ENCODE measurements at regions not wholly inside any gene's neighbourhood (a gene's known extent, or its start where the extent isn't known, plus 50 kb on each side); places are given as distances from the start of the nearest gene placed in this dataset.

DNA sequence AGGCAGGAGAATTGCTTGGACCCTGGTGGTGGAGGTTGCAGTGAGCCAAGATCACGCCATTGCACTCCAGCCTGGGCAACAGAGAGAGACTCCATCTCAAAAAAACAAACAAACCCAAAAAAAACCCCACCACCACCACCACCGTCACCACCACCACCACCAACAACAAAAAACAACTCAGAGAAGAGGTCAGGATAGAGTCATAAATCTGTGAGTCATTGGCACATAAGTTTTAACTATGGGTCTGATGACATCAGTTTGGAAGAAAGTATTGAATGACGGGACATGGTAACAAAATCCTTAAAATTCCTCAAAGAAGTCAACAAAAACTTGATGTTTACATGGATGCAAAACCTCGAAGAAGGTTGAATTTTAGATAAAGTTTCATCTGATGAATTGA, 288.0 kb upstream of the SFRP2 start:
- no peaks in the 10 kb centered on the region for H3K36me3 Mint-ChIP-seq (ENCODE audit: insufficient read depth)
- no peak for TF ChIP-seq CTCF (IDR thresholded peaks at IDR 0.05; ENCODE audit: unreplicated experiment)
- H3K9me3 Mint-ChIP-seq (ENCODE audit: low read depth), result no peaks in the 10 kb centered on the region
- H3K4me1 Mint-ChIP-seq (ENCODE audit: low read depth), result no peaks in the 10 kb centered on the region
- H3K27ac Mint-ChIP-seq, result no peak overlapping the region
- H3K4me3 Mint-ChIP-seq (ENCODE audit: low read depth), result no peak overlapping the region
- DNase-seq (ENCODE audit: low spot score, unreplicated experiment), result no peak
- H3K27me3 Mint-ChIP-seq, result no peaks in the 10 kb centered on the region

DNA sequence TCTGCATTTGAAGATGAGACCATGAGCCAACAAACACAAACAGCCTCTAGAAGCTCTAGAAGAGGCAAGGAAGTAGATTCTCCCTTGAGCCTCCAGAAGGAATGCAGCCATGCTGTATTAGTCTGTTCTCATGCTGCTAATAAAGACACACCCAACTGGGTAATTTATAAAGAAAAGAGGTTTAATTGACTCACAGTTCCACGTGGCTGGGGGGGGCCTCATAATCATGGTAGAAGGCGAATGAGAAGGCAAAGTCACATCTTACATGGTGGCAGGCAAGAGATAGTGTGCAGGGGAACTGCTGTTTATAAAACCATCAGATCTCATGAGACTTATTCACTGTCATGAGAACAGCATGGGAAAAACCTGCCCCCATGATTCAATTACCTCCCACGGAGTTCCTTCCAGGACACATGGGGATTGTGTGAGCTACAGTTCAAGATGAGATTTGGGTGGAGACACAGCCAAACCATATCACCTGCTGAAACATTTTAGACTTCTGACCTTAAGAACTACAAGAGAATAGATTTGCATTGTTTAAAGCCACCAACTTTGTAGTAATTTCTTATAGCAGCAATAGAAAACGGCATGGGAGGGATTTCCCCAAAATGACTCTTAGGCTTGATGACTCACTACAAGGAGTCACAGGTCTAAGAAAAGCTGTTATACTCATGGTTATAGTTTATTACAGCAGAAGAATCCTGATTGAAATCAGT, 284.4 kb upstream of the SFRP2 start:
- no peak for TF ChIP-seq CTCF (IDR thresholded peaks at IDR 0.05; ENCODE audit: unreplicated experiment)
- no peak overlapping the region for H3K27ac Mint-ChIP-seq
- H3K4me1 Mint-ChIP-seq (ENCODE audit: low read depth), result no peaks in the 10 kb centered on the region
- H3K4me3 Mint-ChIP-seq (ENCODE audit: low read depth), result no peak overlapping the region
- no peaks in the 10 kb centered on the region for H3K9me3 Mint-ChIP-seq (ENCODE audit: low read depth)
- H3K36me3 Mint-ChIP-seq (ENCODE audit: insufficient read depth), result no peaks in the 10 kb centered on the region
- H3K27me3 Mint-ChIP-seq, result no peaks in the 10 kb centered on the region
- no peak for DNase-seq (ENCODE audit: low spot score, unreplicated experiment)

GRCh38 chr4:154067786-154068185, 278.9 kb upstream of the SFRP2 start:
- no peak for TF ChIP-seq CTCF (IDR thresholded peaks at IDR 0.05; ENCODE audit: unreplicated experiment)
- Mint-ChIP-seq H3K27me3 (no peaks in the 10 kb centered on the region), H3K4me1 (ENCODE audit: low read depth) (no peaks in the 10 kb centered on the region), H3K36me3 (ENCODE audit: insufficient read depth) (no peaks in the 10 kb centered on the region), H3K27ac (no peak overlapping the region), H3K9me3 (ENCODE audit: low read depth) (peaks cover 16% of the 10 kb centered on the region), H3K4me3 (ENCODE audit: low read depth) (no peak overlapping the region)
- no peak for DNase-seq (ENCODE audit: low spot score, unreplicated experiment)

- Mint-ChIP-seq H3K4me3 (ENCODE audit: low read depth) (no peak overlapping the region), H3K27ac (no peak overlapping the region), H3K9me3 (ENCODE audit: low read depth) (peaks cover 16% of the 10 kb centered on the region), H3K36me3 (ENCODE audit: insufficient read depth) (no peaks in the 10 kb centered on the region), H3K27me3 (no peaks in the 10 kb centered on the region), H3K4me1 (ENCODE audit: low read depth) (no peaks in the 10 kb centered on the region)
- DNase-seq (ENCODE audit: low spot score, unreplicated experiment), result no peak
- no peak for TF ChIP-seq CTCF (IDR thresholded peaks at IDR 0.05; ENCODE audit: unreplicated experiment)
These were observed 276.5 kb upstream of the SFRP2 start for GRCh38 chr4:154065368-154065767.

- TF ChIP-seq CTCF (IDR thresholded peaks at IDR 0.05; ENCODE audit: unreplicated experiment), result no peak
- Mint-ChIP-seq H3K36me3 (ENCODE audit: insufficient read depth) (no peaks in the 10 kb centered on the region), H3K9me3 (ENCODE audit: low read depth) (peaks cover 16% of the 10 kb centered on the region), H3K27ac (no peak overlapping the region), H3K4me1 (ENCODE audit: low read depth) (no peaks in the 10 kb centered on the region), H3K4me3 (ENCODE audit: low read depth) (no peak overlapping the region), H3K27me3 (no peaks in the 10 kb centered on the region)
- no peak for DNase-seq (ENCODE audit: low spot score, unreplicated experiment)
These were observed 275.4 kb upstream of the SFRP2 start for GRCh38 chr4:154064244-154064643.
